GM18499 (cell line): ENCODE measurements at regions not wholly inside any gene's neighbourhood (a gene's known extent, or its start where the extent isn't known, plus 50 kb on each side); places are given as distances from the start of the nearest gene placed in this dataset.
"Not testable (repeated sequence)": the region's sequence is repeated elsewhere in the genome, so short reads cannot be mapped to it uniquely, and the experiment has no call there.

ENCODE experiments used
- ATAC-seq: cut with Tn5 transposase; IDR thresholded peaks from one replicate; pipeline ENCODE4 v1.9.1; 2021; ENCODE audit warnings: moderate number of reproducible peaks; ENCODE audit not compliant: insufficient read depth, unreplicated experiment

- ATAC-seq = no peak
These were observed 454.0 kb upstream of the RGMB start for GRCh38 chr5:98319299-98320011.

GRCh38 chr5:98320343-98320742 lies 453.1 kb upstream of the RGMB start:
- ATAC-seq = no peak

GRCh38 chr5:98321361-98321760 lies 452.1 kb upstream of the RGMB start:
- no peak for ATAC-seq

- ATAC-seq = not testable (repeated sequence)
These were observed 448.3 kb upstream of the RGMB start for GRCh38 chr5:98325187-98325586.

GRCh38 chr5:98328015-98328414 lies 445.4 kb upstream of the RGMB start:
- no peak for ATAC-seq

GRCh38 chr5:98330871-98331270 lies 442.6 kb upstream of the RGMB start:
- no peak for ATAC-seq

GRCh38 chr5:98333921-98334320 lies 439.5 kb upstream of the RGMB start:
- ATAC-seq = no peak

- no peak for ATAC-seq
These were observed 438.5 kb upstream of the RGMB start for GRCh38 chr5:98334946-98335345.

GRCh38 chr5:98339141-98339848 lies 434.2 kb upstream of the RGMB start:
- no peak for ATAC-seq

GRCh38 chr5:98341038-98342032 lies 432.1 kb upstream of the RGMB start:
- ATAC-seq = no peak

GRCh38 chr5:98342958-98343660 lies 430.4 kb upstream of the RGMB start:
- not testable (repeated sequence) for ATAC-seq

GRCh38 chr5:98349251-98349989 lies 424.0 kb upstream of the RGMB start:
- ATAC-seq = no peak

- no peak for ATAC-seq
These were observed 423.5 kb upstream of the RGMB start for GRCh38 chr5:98349990-98350365.

- no peak for ATAC-seq
These were observed 418.5 kb upstream of the RGMB start for GRCh38 chr5:98354922-98355321.

- ATAC-seq = no peak
These were observed 412.9 kb upstream of the RGMB start for GRCh38 chr5:98360548-98360947.

GRCh38 chr5:98363157-98363556 lies 410.3 kb upstream of the RGMB start:
- ATAC-seq = no peak

GRCh38 chr5:98364549-98364948 lies 408.9 kb upstream of the RGMB start:
- ATAC-seq = no peak

- no peak for ATAC-seq
These were observed 408.3 kb upstream of the RGMB start for GRCh38 chr5:98365126-98365525.

- no peak for ATAC-seq
These were observed 405.3 kb upstream of the RGMB start for GRCh38 chr5:98368141-98368540.

- ATAC-seq = no peak
These were observed 401.1 kb upstream of the RGMB start for GRCh38 chr5:98372351-98372750.
